ENCODE measurements at regions not wholly inside any gene's neighbourhood (a gene's known extent, or its start where the extent isn't known, plus 50 kb on each side); places are given as distances from the start of the nearest gene placed in this dataset.

DNA sequence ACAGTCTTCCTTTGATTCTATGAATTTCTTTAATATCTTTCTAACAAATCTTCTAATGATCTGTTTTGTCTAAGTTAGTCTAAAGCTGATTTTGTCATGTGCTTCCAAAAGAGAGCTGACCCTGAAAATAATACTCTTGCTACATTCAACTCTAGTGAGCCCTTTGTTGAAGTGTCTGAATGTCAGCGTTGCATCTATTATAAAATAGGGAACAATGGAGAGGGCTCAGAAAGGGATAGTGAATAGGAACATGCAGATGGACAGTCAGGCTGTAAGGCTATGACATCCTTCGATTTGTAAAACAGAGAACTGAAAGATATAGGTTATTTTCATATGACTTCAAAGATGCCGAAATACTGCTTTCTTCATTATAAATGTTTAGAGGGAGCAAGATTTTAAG is 304.5 kb downstream of the GALC start:
- TF ChIP-seq TAF1 (IDR thresholded peaks at IDR 0.05; ENCODE audit: borderline replicate concordance, insufficient read depth, low read length) = no peak
- TF ChIP-seq, protein P1, sequence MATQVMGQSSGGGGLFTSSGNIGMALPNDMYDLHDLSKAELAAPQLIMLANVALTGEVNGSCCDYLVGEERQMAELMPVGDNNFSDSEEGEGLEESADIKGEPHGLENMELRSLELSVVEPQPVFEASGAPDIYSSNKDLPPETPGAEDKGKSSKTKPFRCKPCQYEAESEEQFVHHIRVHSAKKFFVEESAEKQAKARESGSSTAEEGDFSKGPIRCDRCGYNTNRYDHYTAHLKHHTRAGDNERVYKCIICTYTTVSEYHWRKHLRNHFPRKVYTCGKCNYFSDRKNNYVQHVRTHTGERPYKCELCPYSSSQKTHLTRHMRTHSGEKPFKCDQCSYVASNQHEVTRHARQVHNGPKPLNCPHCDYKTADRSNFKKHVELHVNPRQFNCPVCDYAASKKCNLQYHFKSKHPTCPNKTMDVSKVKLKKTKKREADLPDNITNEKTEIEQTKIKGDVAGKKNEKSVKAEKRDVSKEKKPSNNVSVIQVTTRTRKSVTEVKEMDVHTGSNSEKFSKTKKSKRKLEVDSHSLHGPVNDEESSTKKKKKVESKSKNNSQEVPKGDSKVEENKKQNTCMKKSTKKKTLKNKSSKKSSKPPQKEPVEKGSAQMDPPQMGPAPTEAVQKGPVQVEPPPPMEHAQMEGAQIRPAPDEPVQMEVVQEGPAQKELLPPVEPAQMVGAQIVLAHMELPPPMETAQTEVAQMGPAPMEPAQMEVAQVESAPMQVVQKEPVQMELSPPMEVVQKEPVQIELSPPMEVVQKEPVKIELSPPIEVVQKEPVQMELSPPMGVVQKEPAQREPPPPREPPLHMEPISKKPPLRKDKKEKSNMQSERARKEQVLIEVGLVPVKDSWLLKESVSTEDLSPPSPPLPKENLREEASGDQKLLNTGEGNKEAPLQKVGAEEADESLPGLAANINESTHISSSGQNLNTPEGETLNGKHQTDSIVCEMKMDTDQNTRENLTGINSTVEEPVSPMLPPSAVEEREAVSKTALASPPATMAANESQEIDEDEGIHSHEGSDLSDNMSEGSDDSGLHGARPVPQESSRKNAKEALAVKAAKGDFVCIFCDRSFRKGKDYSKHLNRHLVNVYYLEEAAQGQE (IDR thresholded peaks at IDR 0.05; ENCODE audit: insufficient read depth in 1 of 2, low read depth in 2 of 2, low read length in 2 of 2) = no peak
- no peak for TF ChIP-seq POLR2AphosphoS5 (IDR thresholded peaks at IDR 0.05; ENCODE audit: low read depth, low read length)
- TF ChIP-seq SIN3A (IDR thresholded peaks at IDR 0.05; ENCODE audit: borderline replicate concordance, insufficient read depth, low read length) = no peak
- TF ChIP-seq FOXP2 (optimal IDR thresholded peaks at IDR 0.05; ENCODE audit: borderline replicate concordance, extremely low read depth, extremely low read length, insufficient read depth) = no peak

Measured in PFSK-1 (cell line).